HG03521 (cell line): ENCODE measurements at regions not wholly inside any gene's neighbourhood (a gene's known extent, or its start where the extent isn't known, plus 50 kb on each side); places are given as distances from the start of the nearest gene placed in this dataset.
"Not testable (repeated sequence)": the region's sequence is repeated elsewhere in the genome, so short reads cannot be mapped to it uniquely, and the experiment has no call there.

Source experiments
- ATAC-seq: cut with Tn5 transposase; IDR thresholded peaks from one replicate; pipeline ENCODE4 v1.9.1; 2021; ENCODE audit warnings: mild to moderate bottlenecking, moderate library complexity; ENCODE audit not compliant: unreplicated experiment

DNA sequence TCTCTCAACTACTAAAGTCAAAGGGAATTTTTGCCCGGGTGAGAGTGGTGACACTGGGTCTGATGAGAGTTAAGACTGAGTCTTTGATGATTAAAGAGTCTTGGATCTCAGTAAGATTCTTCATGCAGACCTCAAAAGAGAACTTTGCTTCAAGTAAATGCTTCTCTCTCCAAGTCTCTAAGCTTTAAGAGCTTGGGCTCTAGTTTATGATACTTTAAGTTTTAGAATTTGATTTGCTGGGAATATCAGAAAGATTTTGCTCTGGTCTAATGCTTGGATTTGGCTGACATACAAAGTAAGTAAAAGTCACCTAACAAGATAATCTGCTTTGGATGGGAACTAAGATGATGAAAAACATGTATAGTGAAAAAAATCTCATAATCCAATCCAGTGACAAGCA is 566.3 kb downstream of the MAT2B start:
- ATAC-seq: no peak

DNA sequence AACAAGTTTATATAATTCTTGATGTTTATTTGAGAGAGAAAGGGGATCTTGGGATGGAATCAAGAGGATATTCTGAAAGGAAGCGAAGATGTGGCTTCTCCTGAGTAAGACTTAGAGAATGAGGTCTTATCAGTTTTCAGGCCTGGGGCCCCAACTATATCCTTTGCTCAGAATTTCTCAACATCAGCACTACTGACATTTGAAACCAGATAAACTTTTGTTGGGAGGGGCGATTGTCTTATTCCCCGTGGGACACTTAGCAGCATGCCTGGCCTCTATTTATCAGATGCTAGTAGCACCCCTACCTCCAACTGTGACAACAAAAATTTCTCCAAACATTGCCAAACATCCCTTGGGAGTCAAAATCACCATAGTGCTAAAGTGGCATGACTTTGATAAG is 567.7 kb downstream of the MAT2B start:
- no peak for ATAC-seq

DNA sequence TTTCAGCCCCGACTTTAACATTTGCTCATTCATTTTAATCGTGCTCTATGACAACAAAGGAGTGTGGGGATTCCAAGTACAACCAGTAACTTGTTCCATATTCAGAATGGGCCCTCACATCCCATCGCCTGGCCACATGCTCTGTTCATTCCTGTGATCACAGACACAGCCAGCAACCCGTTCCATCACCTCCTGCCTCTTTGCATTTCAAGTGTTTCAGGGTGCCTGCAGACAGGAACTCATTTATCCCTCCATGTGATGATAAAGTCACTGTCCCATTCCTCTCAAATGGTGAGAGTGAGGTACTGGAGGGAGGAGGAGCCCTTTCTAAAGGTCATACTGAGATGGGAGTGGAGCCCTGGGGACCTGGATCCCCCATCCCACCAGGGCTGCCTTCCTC is 571.1 kb downstream of the MAT2B start:
- ATAC-seq: no peak

DNA sequence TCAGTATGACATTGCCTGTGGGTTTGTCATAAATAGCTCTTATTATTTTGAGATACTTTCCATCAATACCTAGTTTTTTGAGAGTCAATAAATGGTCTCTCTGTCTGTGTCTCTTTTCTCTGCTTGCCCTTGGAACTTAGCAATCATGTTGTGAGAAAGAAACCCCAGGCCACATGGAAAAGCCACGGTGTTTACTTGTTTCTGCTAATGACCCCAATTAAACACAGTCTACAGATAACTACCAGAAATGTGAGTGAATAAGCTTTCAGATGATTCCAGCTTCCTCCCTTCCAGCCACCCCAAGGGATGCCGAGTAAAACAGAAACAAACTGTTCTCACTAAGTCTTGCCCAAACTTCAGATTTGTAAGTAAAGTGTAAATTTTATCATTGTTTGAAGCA is 584.9 kb downstream of the MAT2B start:
- no peak for ATAC-seq

DNA sequence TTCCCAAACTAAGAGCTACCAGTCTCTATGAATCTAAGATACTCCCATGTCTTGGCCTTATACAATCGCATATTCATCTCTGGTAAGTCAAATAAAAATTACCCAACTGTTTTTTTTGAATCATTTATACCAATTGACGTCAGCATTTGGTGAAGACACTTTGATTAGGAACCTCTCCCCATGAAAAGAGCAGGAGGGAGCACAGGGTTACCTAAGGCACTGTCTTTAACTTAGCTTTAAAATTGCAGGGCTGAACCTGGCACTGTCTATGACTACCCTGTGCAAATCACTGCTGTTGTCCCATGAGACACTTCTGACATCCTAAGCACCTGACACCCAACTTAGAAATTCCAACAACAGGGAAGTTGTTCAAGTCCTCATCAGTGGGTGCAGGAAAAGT is 586.4 kb downstream of the MAT2B start:
- no peak for ATAC-seq

DNA sequence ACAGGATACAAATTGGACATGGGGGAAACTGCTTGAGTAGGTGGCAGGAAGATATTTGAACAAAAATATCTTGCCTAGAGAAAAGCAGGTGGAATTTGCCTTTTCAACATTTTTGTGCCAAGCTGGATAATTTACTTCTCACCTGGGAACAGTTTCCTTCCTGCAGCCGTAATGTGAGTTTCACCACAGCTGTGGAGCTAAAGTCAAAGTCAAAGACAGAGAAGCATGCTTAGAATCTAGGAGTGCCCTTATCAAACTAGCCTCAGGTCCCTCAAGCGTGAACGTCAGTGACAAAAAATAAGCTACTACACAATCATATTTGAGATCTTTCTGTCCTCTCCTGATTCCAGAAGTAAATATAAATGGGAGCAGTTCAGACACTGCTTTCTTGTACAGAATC is 588.9 kb downstream of the MAT2B start:
- ATAC-seq: no peak

DNA sequence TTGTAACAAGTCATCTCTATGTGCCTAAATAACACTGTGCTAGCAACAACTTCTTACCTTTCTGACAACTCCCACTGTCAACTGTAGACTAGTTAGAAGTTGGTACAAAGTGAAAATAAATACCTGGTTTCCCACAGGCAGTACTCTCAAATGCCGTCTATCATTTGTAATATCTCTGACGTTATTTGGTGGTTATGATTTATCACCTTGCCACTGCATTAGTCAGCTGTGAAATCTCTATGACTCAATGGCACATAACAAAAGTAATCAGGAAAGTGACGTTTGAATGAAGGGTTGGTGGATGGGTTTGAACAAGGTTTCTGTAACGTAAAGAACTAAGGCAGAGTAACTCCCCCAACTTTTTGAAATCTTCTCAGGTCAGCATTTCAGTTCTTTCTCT is 592.3 kb downstream of the MAT2B start:
- ATAC-seq: no peak

DNA sequence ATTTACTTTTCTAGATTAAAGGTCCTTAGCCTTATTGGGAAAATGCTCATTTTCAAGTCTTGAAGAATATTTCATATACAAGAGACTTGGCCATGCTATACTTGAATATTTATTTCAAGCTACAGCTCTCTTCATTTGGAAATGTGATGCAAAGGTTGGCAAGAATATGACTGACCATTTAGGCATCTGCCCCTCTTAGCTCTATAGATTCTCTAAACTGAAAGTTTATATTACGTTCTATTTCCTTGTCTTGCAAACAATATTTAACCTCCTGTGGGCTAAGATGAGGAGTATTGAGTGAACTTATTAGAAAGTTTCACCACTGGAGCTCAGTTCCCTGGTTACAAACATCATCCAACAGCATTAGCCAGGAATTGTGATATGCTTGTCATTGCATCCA is 593.1 kb downstream of the MAT2B start:
- ATAC-seq: no peak

DNA sequence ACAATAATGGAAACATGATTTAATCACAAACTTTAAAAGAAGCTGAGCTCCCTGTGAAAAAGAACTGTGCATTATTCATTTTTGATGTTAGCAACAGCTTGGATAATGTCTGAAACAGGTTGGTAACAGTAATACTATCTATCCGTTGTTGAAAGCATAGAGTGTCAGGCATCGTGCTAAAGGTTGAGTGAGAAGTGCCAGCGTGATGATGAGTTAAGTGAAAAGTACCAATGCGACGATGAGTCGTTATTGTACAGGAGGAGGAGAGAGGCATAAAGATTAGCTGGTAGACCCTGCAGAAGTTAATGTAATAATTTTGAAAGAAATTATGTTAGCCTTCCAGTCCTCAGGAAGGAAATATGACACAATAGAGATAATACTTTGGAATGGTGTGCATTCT is 593.6 kb downstream of the MAT2B start:
- no peak for ATAC-seq

DNA sequence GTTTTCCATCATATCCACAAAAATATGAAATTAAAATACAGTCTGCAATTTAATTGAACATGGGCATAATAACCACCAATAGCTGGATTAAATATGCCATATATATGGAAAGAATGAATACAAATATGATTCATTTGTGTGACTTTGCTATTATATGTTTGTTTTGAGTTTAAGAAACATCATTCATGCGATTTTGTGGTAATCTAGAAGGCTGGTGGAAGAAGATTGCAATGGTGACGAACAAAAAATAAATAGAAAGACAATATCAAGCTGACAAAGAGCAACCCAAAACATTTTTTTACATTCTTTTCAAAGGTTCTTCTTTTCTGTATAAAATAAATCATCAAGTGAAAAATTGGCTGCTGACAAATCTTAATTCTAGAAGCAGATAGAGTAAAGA is 610.0 kb downstream of the MAT2B start:
- no peak for ATAC-seq

DNA sequence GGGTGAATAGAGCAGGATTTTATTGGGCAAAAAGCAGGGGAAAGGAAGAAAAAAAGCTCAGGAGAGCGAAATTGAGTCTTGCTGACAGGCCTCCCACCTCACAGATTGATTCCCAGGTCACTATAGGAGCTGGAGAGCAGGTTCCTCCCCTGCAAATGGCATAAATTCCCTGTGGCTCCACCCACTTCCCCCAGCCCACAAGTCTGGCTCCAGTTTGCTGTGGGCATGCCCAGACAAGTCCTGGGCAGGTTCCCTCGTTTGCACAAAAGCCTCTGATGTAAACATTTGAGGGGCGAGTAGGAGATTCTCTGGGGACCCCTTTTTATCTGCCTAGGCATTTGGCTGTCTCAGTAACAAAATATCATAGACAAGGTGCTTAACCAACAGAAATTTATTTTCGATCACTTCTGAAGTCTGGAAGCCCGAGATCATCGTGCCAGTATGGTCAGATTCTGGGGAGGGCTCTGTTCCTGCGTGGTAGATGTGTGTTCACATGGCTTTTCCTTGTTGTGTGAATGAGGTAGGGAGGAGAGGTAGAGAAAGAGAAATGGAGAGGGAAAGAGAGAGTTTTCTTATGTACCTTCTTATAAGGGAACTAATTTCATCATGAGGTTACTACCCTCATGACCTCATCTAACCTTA is 614.5 kb downstream of the MAT2B start:
- no peak for ATAC-seq

DNA sequence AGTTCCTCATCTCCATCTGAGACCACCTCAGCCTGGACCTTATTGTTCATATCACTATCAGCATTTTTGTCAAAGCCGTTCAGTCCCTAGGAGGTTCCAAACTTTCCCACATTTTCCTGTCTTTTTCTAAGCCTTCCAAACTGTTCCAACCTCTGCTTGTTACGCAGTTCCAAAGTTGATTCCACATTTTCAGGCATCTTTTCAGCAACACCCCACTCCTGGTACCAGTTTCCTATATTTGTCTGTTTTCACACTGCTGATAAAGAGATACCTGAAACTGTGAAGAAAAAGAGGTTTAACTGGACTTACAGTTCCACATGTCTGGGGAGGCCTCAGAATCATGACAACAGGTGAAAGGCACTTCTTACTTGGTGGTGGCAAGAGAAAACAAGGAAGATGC is 622.1 kb downstream of the MAT2B start:
- ATAC-seq: no peak

DNA sequence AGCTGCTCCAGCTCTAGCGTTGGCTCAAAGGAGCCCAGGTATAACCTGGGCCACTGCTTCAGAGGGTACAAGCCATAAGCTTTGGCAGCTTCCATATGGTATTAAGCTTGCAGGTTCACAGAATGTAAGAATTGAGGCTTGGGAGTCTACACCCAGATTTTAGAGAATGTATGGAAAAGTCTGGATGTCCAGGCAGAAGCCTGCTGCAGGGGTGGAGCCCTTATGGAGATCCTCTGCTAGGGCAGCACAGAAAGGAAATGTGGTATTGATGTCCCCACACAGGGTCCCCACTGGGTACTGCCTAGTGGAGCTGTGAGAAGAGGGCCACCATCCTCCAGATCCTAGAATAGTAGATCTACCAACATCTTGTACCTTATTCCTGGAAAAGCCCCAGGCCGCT is 626.9 kb downstream of the MAT2B start:
- no peak for ATAC-seq

DNA sequence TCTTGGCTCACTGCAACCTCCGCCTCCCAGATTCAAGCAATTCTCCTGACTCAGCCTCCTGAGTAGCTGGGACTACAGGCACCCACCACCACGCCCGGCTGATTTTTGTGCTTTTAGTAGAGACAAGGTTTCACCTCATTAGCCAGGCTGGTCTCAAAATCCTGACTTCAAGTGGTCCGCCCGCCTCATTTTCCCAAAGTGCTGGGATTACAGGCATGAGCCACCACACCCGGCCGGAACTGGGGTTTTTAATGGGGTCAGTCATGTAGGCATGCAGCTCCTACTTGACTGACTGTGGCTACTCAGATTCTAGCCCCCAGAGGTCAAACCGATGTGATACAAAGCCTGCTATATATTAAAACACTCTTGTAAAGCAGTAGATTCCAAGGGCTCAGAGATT is 631.7 kb downstream of the MAT2B start:
- no peak for ATAC-seq

DNA sequence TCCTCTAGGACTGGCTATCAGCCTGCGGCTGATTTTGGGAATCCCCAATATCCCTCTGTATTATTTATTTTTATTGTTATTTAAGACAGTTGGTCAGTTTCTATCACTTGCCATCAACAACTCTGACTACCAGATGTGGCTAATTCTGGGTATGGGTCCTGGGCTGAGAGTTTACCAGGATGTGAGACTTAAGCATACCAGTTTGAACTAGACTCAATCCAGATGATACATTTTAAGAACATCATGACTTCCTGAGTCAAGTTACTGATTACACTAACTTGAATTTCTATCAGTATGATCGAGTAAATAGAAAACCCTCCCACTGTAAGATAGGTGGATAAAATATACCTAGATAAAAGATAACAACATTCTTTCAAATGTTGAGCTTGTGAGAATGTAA is 634.0 kb downstream of the MAT2B start:
- no peak for ATAC-seq

DNA sequence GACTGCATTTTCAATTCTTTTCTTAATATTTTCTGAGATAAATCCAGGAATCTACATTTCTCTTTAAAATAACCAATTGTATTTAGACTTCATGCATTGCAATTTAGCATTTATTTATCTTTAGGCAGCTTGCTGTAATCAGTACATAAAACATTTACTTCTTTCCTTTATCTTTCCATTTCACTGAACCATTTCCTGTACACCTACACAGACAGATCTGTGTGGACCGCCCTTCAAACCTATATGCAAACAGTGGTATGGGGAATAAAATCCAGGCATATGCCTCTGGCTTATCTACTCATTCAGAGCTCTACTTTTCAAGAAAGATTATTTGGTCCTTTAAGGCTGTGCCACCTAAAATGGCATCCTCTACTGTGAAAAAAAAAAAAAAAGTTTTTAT is 640.0 kb downstream of the MAT2B start:
- ATAC-seq: no peak

DNA sequence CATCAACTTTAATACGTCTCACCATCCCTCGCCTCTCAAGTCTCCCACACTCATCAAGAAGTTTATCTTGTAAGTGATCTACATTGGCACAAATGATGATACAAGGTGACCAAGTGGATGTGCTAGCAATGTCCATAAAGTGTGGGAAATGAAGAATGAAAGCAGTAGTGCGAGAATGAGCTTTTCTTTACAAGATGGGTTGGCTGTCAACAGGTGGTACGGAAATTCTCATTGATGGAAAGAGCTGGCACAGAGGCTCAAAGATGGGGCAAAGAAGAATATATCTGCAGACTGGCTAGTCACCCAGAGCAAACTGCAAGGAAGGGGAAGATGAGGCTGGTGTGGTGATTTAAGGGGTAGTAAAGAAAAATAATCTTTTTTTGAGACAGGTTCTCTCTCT is 640.8 kb downstream of the MAT2B start:
- no peak for ATAC-seq

DNA sequence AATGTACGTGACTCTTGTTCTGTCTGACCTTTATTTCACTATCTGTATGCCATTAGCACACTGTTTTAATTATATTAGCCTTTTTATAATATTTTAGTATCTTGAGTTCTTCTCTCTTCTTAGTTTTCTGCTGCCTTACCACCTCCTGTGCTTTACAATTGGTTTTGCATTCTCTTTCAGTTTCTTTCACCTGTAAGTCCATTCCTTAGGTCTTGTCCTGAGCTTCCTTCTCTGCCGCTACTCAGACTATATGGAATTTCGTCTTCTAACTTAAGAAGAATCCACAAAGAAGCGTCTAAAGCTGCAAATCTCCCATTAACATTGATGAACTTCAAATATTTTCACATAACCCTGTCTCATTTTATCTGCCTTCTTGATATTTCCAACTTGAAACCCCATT is 642.9 kb downstream of the MAT2B start:
- no peak for ATAC-seq

DNA sequence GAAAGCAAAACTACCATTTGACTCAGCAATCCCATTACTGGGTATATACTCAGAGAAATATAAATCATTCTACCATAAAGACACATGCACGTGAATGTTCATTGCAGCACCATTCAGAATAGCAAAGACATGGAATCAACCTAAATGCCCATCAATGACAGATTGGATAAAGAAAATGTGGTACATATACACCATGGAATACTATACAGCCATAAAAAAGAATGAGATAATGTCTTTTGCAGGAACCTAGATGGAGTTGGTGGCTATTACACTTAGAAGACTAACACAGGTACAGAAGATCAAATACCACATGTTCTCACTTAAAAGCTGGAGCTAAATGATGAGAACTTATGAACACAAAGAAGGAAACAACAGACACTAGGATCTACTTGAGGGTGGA is 647.1 kb downstream of the MAT2B start:
- not testable (repeated sequence) for ATAC-seq

DNA sequence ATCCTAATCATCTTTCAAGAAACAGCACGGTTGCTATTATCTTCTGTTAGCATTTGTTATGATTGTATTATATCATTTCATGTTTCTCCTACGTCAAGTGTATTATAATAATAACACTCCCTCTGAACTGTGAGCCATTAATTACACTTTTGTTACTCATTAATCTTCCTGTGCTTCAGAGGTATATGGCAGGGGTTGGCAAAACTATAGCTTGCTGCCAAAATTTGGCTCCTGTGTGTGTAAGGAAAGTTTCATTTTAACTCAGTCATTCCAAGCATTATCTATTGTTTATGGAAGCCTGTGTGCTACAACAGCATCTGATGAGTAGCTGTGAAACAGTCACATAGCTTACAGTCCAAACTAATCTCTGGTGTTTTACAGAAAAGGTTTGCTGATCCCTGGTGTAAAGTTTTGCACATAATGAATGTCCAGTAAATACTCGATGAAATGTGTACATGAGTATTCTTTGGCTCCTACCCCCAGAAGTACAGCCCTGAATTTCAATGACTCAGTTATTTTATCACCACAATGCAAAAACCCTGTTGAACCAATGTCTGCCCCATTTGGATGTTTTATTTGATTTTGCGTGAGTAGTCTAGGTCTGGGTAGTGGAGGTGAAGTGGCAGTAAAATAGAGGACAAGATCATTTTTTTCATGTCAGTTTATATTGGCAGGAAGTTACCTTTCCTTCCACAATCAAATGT is 648.2 kb downstream of the MAT2B start:
- no peak for ATAC-seq

DNA sequence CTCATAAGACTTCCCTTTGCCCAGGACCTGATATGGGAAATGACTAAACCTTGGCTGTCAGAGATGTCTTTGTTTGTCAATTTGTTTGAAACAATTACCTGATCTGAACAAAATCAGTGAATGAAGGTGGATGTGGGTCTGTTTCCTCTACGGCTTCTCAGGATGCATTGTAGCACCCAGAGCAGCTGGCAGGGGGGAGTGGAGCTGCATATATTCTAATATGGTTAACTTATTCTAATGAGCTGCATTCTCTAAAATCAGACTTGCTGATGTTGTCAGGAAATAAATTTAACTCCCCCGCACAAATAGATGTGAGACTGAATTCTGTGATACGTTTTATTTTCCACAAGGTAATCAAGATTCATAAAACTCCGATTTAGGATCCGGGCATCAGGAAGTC is 665.4 kb downstream of the MAT2B start:
- no peak for ATAC-seq

DNA sequence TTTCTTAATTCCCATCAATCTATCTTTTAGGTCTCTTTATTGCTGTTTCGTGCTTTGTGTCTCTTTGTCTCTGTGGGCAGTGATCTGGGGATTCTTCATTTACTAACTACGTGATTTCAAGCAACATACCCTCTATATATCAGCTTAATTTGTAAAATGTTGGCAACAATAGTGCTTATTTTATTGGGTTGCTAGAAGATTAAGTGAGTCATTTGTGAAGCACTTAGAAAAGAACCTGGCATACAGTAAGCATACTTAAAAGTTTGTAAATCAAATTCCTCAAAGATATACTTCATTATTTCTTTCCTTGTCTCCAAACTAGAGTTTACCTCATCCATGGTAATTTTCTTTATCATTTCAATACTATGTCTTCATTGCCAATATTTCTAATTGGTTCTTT is 669.7 kb downstream of the MAT2B start:
- no peak for ATAC-seq

DNA sequence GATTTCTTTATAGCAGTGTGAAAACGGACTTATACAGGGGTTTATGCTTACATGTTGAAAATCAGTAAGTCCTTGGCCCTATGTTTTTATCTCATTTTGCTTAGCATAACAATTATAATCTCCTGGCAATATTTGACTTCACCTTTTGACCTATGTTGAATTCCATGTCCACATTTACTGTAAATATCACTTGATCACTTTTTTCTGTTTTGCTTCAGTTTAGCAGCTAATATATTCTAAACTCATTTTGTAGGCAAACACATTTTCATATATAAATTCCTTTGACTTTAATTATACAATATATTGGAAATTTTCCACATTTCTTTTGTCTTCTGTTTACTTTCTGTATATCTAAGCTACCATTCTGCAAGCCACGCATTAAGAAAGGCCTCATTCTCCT is 674.0 kb downstream of the MAT2B start:
- ATAC-seq: no peak
